NCI-H2227 (cell line): ENCODE measurements at regions not wholly inside any gene's neighbourhood (a gene's known extent, or its start where the extent isn't known, plus 50 kb on each side); places are given as distances from the start of the nearest gene placed in this dataset.

ENCODE experiments used
- DNase-seq: peaks from one replicate; lab custom pipeline; 2025; ENCODE audit not compliant: unreplicated experiment; lab: John Stamatoyannopoulos, UW

- DNase-seq, result no peak
Measured at GRCh38 chr5:88545338-88545737, 276.7 kb upstream of the TMEM161B start.

GRCh38 chr5:88544671-88545070, 276.0 kb upstream of the TMEM161B start:
- no peak for DNase-seq

- DNase-seq, result no peak
Measured at GRCh38 chr5:88544136-88544645, 275.5 kb upstream of the TMEM161B start.

GRCh38 chr5:88542786-88543185, 274.1 kb upstream of the TMEM161B start:
- DNase-seq, result no peak

GRCh38 chr5:88540471-88541115, 271.9 kb upstream of the TMEM161B start:
- DNase-seq, result no peak

DNA sequence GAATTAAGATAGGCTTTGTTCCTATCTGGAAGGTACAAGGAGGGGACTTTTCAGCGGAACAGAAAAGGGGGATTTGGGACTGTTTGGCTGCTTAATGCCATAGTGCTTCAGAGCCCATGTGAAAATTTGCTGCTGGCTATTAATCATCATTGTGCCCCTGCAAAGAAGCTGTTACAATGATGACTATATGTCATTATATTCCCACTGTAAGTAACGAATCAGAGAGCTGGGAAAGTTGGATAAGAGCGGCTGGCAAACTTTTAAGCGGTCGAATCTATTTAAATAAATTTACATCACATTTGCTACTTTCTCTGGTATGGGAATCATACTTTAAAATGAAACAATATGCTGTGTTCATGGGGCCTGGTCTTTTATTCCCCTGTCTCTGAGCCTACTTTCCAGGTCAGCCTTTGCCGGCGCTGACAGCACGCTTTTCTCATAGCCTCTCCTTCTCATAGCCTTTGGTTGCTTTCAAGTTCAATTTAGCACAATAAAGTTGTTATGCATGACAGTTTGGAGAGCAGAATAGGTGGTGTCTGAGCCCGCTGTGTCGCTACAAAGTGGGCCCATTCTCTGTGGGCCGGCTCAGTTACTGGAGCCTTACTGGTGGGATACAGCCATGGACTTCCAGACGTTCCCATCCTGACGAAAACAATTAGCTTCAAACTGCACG, 271.2 kb upstream of the TMEM161B start:
- no peak for DNase-seq

DNA sequence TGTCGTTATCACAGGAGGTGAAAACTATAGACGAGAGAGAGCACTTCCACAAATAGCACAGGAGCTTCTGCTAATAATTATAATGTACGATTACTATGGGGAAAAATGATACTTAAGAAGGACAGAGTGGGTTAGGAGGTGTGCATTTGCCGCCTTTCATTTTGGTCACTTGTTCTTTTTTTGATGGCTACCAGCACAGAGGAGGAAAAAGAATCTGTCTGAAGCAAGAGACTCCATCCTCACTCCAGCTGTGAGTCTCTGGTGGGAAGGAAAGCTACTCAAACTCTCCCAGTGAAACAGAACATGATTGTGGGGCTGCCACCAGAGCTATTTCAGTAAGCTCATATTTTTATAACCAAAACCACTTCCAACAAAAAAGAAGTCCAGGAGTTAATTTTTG, 270.4 kb upstream of the TMEM161B start:
- no peak for DNase-seq

DNA sequence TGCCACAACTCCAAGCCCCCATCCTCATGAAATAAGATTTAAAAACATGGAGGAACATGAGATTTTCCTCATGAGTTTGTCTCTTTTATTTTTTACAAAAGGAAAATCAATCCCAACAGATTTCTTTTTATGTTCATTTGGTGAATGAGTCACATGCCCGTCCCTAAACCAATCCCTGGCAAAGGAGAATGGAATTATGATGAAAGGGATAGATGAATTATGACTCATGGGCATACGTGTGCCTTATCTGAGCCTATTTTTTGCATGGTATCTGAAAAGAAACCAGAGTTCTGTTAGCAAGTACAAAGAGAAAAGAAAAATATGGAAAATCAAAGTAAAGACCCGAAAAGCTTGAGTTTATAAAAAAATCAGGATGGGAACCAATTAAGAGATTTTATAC, 267.5 kb upstream of the TMEM161B start:
- no peak for DNase-seq

- no peak for DNase-seq
Measured at GRCh38 chr5:88524941-88525340, 256.3 kb upstream of the TMEM161B start.

GRCh38 chr5:88519066-88519465, 250.4 kb upstream of the TMEM161B start:
- DNase-seq, result no peak

- no peak for DNase-seq
Measured at GRCh38 chr5:88518131-88519016, 249.7 kb upstream of the TMEM161B start.

DNA sequence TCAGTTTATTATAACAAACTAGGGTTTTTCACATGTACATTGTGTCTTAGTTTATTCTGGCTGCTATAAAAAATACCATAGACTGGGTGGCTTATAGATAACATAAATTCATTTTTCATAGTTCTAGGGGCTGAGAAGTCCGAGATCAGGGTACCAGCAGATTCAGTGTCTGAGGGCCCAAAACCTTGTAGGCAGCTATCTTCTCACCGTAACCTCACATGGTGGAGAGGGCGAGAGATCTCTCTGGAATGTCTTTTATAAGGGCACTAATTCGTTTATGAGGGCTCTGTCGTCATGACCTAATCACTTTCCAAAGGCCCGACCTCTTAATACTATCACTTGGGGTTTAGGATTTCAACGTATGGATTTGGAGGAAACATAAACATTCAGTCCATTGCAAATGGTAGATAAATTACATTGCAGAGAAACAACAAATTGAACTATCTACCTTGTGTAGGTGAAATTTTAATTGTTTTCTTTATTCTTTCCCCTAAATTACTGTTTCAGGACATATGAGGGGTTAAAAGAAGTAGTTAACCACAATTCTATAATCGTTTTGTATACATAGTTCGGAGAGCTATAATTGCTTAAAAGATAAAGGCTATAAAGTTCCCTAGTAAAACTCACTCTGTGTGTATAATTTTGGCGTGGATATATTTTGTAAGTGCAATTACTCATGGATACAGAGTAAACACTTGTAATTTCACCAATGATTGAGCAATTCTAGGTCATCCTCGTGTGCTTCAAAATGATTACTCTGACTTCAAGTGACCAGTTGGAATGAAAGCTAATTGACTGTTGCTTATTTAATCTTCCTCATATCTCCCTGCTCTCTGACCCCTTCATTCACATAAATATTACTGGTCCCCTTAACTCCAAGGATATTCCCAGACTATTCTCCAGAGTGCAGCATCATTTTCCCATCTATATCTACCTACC, 247.5 kb upstream of the TMEM161B start:
- peak; percentile 26 for DNase-seq

DNA sequence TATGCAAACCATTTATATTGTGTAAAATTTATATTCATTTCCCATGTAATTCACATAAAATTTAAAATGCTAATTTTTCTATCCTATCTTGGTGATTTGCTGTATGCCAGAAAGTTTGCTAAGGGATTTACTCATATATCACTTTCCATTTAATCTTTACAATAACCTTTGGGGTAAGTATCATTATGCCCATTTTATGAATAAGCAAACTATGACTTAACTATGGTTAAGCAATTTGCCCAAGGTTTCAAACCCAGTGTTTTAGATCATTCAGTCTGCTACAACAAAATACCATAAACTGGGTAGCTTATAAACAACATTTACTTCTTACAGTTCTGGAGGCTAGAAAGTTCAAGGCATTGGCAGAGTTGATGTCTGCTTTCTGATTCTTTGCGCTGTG, 246.4 kb upstream of the TMEM161B start:
- no peak for DNase-seq

GRCh38 chr5:88509403-88509802, 240.8 kb upstream of the TMEM161B start:
- DNase-seq, result no peak

DNA sequence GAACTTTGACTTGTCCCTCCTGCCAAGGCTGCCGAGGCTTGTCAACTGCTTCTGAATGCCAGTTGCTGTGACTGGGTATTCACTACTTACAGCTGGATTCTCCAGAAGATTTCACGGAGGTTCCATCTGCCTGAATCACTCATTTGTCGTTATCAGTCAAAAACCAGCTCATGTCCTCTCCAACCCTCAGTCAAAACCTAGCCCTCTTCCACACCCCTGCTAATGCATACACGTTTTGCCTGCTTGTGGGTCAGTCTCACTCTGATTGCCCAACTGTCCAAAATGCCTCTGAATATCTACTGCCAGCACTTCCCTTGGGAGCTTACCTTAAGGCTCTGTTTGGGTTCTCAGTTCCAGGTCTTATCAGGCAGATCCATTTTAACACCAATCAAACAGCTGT, 238.6 kb upstream of the TMEM161B start:
- DNase-seq, result no peak

- DNase-seq, result no peak
Measured at GRCh38 chr5:88503406-88503805, 234.8 kb upstream of the TMEM161B start.

DNA sequence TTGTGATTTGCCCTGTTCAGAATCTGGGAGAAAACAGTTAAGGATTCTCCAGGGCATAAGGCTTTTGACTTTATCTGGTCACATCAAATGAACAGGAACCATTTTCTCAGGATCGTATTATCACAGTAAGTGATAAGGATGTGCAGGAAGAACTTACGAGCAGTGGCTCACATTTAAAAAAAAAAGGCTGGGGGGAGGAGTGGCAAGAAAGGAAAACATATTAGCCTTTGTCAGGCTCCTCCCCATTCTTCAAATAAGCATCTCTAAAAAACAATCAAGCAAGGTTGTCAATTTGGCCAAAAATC, 234.3 kb upstream of the TMEM161B start:
- no peak for DNase-seq

GRCh38 chr5:88502179-88503040, 233.8 kb upstream of the TMEM161B start:
- no peak for DNase-seq

- DNase-seq, result no peak
Measured at GRCh38 chr5:88495810-88496209, 227.2 kb upstream of the TMEM161B start.

DNA sequence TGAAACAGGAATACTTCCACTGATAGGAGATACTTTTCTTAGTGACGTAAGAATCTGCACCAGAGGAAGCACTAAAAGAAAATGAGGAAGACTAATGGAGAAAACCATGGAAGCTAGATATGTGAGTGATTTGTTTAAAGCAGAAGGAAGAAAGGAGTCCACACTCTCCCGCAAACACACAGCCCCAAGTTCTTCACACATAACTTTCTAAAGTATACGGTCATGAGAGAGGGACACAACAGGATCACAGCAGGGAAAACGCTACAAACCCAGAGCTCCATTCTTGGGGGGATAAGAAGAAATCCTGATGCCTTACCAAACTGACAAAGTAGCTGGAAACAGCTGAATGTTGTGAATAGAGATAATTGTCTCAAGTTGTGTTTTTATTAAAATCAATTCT, 222.2 kb upstream of the TMEM161B start:
- DNase-seq, result no peak
